GM12891 (cell line): ENCODE measurements at regions not wholly inside any gene's neighbourhood (a gene's known extent, or its start where the extent isn't known, plus 50 kb on each side); places are given as distances from the start of the nearest gene placed in this dataset.

Source experiments
- PAX5 ChIP-seq: IDR thresholded peaks from 2 replicates; pipeline ENCODE4 v1.6.1; 2011; ENCODE audit warnings: low read length, moderate library complexity, mild to moderate bottlenecking; ENCODE audit not compliant: insufficient read depth, severe bottlenecking
- POLR2A ChIP-seq: IDR thresholded peaks from 2 replicates; pipeline ENCODE4 v1.6.1; 2011; ENCODE audit warnings: low read depth, low read length, control low read depth
- POLR2AphosphoS5 ChIP-seq: IDR thresholded peaks from 2 replicates; pipeline ENCODE4 v1.6.1; 2011; ENCODE audit warnings: low read depth, low read length, control low read depth
- POU2F2 ChIP-seq: IDR thresholded peaks from 2 replicates; pipeline ENCODE4 v1.6.1; 2011; ENCODE audit warnings: low read depth, mild to moderate bottlenecking, control low read depth, low read length, moderate library complexity
- SPI1 ChIP-seq: IDR thresholded peaks from 2 replicates; pipeline ENCODE4 v1.6.1; 2011; ENCODE audit warnings: low read depth, low read length, control low read depth
- TAF1 ChIP-seq: IDR thresholded peaks from 2 replicates; pipeline ENCODE4 v1.6.1; 2011; ENCODE audit warnings: low read depth, low read length, control low read depth

GRCh38 chr3:69542805-69543429, 157.0 kb upstream of the FRMD4B start:
- TF ChIP-seq POLR2A (no peak), POLR2AphosphoS5 (no peak), TAF1 (no peak), PAX5 (no peak), POU2F2 (no peak), SPI1 (no peak)
